ENCODE measurements at regions not wholly inside any gene's neighbourhood (a gene's known extent, or its start where the extent isn't known, plus 50 kb on each side); places are given as distances from the start of the nearest gene placed in this dataset.

GRCh38 chr4:181956512-181956911, 286.7 kb upstream of the TENM3 start:
- DNase-seq (ENCODE audit: extremely low read depth, low read depth), result no peak
- no peak for TF ChIP-seq CTCF (IDR thresholded peaks at IDR 0.05; ENCODE audit: low read depth, low read length)

- no peak for TF ChIP-seq CTCF (IDR thresholded peaks at IDR 0.05; ENCODE audit: low read depth, low read length)
- DNase-seq (ENCODE audit: extremely low read depth, low read depth), result peak; percentile 71
Measured at GRCh38 chr4:181957088-181957487, 286.1 kb upstream of the TENM3 start.

- no peak for DNase-seq (ENCODE audit: extremely low read depth, low read depth)
- no peak for TF ChIP-seq CTCF (IDR thresholded peaks at IDR 0.05; ENCODE audit: low read depth, low read length)
Measured at GRCh38 chr4:181958446-181958845, 284.8 kb upstream of the TENM3 start.

GRCh38 chr4:181959121-181959520, 284.1 kb upstream of the TENM3 start:
- no peak for TF ChIP-seq CTCF (IDR thresholded peaks at IDR 0.05; ENCODE audit: low read depth, low read length)
- DNase-seq (ENCODE audit: extremely low read depth, low read depth), result no peak

- DNase-seq (ENCODE audit: extremely low read depth, low read depth), result no peak
- TF ChIP-seq CTCF (IDR thresholded peaks at IDR 0.05; ENCODE audit: low read depth, low read length), result no peak
Measured at GRCh38 chr4:181960384-181960783, 282.8 kb upstream of the TENM3 start.

GRCh38 chr4:181962321-181962720, 280.9 kb upstream of the TENM3 start:
- TF ChIP-seq CTCF (IDR thresholded peaks at IDR 0.05; ENCODE audit: low read depth, low read length), result no peak
- DNase-seq (ENCODE audit: extremely low read depth, low read depth), result peak; percentile 11

- no peak for DNase-seq (ENCODE audit: extremely low read depth, low read depth)
- no peak for TF ChIP-seq CTCF (IDR thresholded peaks at IDR 0.05; ENCODE audit: low read depth, low read length)
Measured at GRCh38 chr4:181964731-181965130, 278.5 kb upstream of the TENM3 start.
